ENCODE measurements at regions not wholly inside any gene's neighbourhood (a gene's known extent, or its start where the extent isn't known, plus 50 kb on each side); places are given as distances from the start of the nearest gene placed in this dataset.

- FAIRE-seq = no peak
- peak overlapping the region; percentile 7 for H3K27ac ChIP-seq (ENCODE audit: low read depth, low read length)
- H3K79me2 ChIP-seq (ENCODE audit: insufficient read depth, low read length) = no peaks in the 10 kb centered on the region
- H3K4me2 ChIP-seq (ENCODE audit: low read length) = peak overlapping the region; percentile 47
- Mint-ChIP-seq H3K27ac (ENCODE audit: unreplicated experiment) (no peak overlapping the region), H3K4me1 (ENCODE audit: low read depth, unreplicated experiment) (peaks cover 16% of the 10 kb centered on the region), H3K36me3 (ENCODE audit: low read depth, unreplicated experiment) (peaks cover 2% of the 10 kb centered on the region), H3K27me3 (ENCODE audit: low read depth, unreplicated experiment) (peaks cover 20% of the 10 kb centered on the region), H3K9me3 (ENCODE audit: unreplicated experiment) (peaks cover 1% of the 10 kb centered on the region), H3K4me3 (ENCODE audit: unreplicated experiment) (no peak overlapping the region)
- no peaks in the 10 kb centered on the region for H3K9me3 ChIP-seq (ENCODE audit: insufficient read depth, low read depth, low read length)
- DNase-seq (ENCODE audit: low read depth) = no peak
- peaks cover 18% of the 10 kb centered on the region for H3K27me3 ChIP-seq (ENCODE audit: insufficient read depth, low read length)
- TF ChIP-seq EZH2 (IDR thresholded peaks at IDR 0.05; ENCODE audit: insufficient read depth, low read length) (no peak), CTCF (IDR thresholded peaks at IDR 0.05; ENCODE audit: insufficient read depth, low read depth, low read length) (no peak)
- H2AFZ ChIP-seq (ENCODE audit: low read depth, low read length) = no peak overlapping the region
- no peak overlapping the region for H3K4me3 ChIP-seq (ENCODE audit: insufficient read depth, low read depth, low read length)
- H3K4me1 ChIP-seq (ENCODE audit: insufficient read depth, low read length) = peaks cover 23% of the 10 kb centered on the region
- no peak overlapping the region for H3K9ac ChIP-seq (ENCODE audit: low read length)
- H4K20me1 ChIP-seq (ENCODE audit: insufficient read depth, low read length) = no peaks in the 10 kb centered on the region
- H3K36me3 ChIP-seq (ENCODE audit: insufficient read depth, low read length) = no peaks in the 10 kb centered on the region
These were observed 165.1 kb upstream of the S1PR3 start for GRCh38 chr9:88826181-88826580.

- Histone ChIP-seq H3K27ac (ENCODE audit: low read depth, low read length) (peak overlapping the region; percentile 7), H3K27me3 (ENCODE audit: insufficient read depth, low read length) (peaks cover 18% of the 10 kb centered on the region), H2AFZ (ENCODE audit: low read depth, low read length) (no peak overlapping the region), H3K79me2 (ENCODE audit: insufficient read depth, low read length) (no peaks in the 10 kb centered on the region), H4K20me1 (ENCODE audit: insufficient read depth, low read length) (no peaks in the 10 kb centered on the region), H3K36me3 (ENCODE audit: insufficient read depth, low read length) (no peaks in the 10 kb centered on the region), H3K4me1 (ENCODE audit: insufficient read depth, low read length) (peaks cover 23% of the 10 kb centered on the region), H3K9me3 (ENCODE audit: insufficient read depth, low read depth, low read length) (no peaks in the 10 kb centered on the region), H3K4me3 (ENCODE audit: insufficient read depth, low read depth, low read length) (no peak overlapping the region), H3K4me2 (ENCODE audit: low read length) (peak overlapping the region; percentile 47), H3K9ac (ENCODE audit: low read length) (no peak overlapping the region)
- peak; percentile 97 for DNase-seq (ENCODE audit: low read depth)
- Mint-ChIP-seq H3K36me3 (ENCODE audit: low read depth, unreplicated experiment) (peaks cover 2% of the 10 kb centered on the region), H3K27ac (ENCODE audit: unreplicated experiment) (no peak overlapping the region), H3K4me3 (ENCODE audit: unreplicated experiment) (no peak overlapping the region), H3K4me1 (ENCODE audit: low read depth, unreplicated experiment) (peaks cover 17% of the 10 kb centered on the region), H3K9me3 (ENCODE audit: unreplicated experiment) (peaks cover 1% of the 10 kb centered on the region), H3K27me3 (ENCODE audit: low read depth, unreplicated experiment) (peaks cover 20% of the 10 kb centered on the region)
- peak; percentile 90 for FAIRE-seq
- no peak for TF ChIP-seq CTCF (IDR thresholded peaks at IDR 0.05; ENCODE audit: insufficient read depth, low read depth, low read length)
- TF ChIP-seq EZH2 (IDR thresholded peaks at IDR 0.05; ENCODE audit: insufficient read depth, low read length) = no peak
These were observed 164.5 kb upstream of the S1PR3 start for GRCh38 chr9:88826771-88827181.

GRCh38 chr9:88828018-88828417, 163.2 kb upstream of the S1PR3 start:
- no peak for DNase-seq (ENCODE audit: low read depth)
- no peaks in the 10 kb centered on the region for H3K79me2 ChIP-seq (ENCODE audit: insufficient read depth, low read length)
- no peaks in the 10 kb centered on the region for H4K20me1 ChIP-seq (ENCODE audit: insufficient read depth, low read length)
- H3K27me3 Mint-ChIP-seq (ENCODE audit: low read depth, unreplicated experiment) = peaks cover 20% of the 10 kb centered on the region
- H3K4me1 ChIP-seq (ENCODE audit: insufficient read depth, low read length) = peaks cover 23% of the 10 kb centered on the region
- no peak for FAIRE-seq
- peak overlapping the region; percentile 67 for H3K27ac Mint-ChIP-seq (ENCODE audit: unreplicated experiment)
- H3K4me1 Mint-ChIP-seq (ENCODE audit: low read depth, unreplicated experiment) = peaks cover 24% of the 10 kb centered on the region
- H3K36me3 ChIP-seq (ENCODE audit: insufficient read depth, low read length) = no peaks in the 10 kb centered on the region
- peaks cover 5% of the 10 kb centered on the region for H3K9me3 Mint-ChIP-seq (ENCODE audit: unreplicated experiment)
- H3K27me3 ChIP-seq (ENCODE audit: insufficient read depth, low read length) = peaks cover 18% of the 10 kb centered on the region
- no peak overlapping the region for H3K4me3 ChIP-seq (ENCODE audit: insufficient read depth, low read depth, low read length)
- H3K4me2 ChIP-seq (ENCODE audit: low read length) = no peak overlapping the region
- no peak for TF ChIP-seq CTCF (IDR thresholded peaks at IDR 0.05; ENCODE audit: insufficient read depth, low read depth, low read length)
- TF ChIP-seq EZH2 (IDR thresholded peaks at IDR 0.05; ENCODE audit: insufficient read depth, low read length) = no peak
- H2AFZ ChIP-seq (ENCODE audit: low read depth, low read length) = no peak overlapping the region
- H3K4me3 Mint-ChIP-seq (ENCODE audit: unreplicated experiment) = no peak overlapping the region
- H3K27ac ChIP-seq (ENCODE audit: low read depth, low read length) = no peak overlapping the region
- H3K9ac ChIP-seq (ENCODE audit: low read length) = no peak overlapping the region
- H3K36me3 Mint-ChIP-seq (ENCODE audit: low read depth, unreplicated experiment) = peaks cover 4% of the 10 kb centered on the region
- no peaks in the 10 kb centered on the region for H3K9me3 ChIP-seq (ENCODE audit: insufficient read depth, low read depth, low read length)

Measured in astrocyte (in vitro differentiated cells and primary cell).